Tibial nerve (tissue), 4 donors: ENCODE measurements at regions not wholly inside any gene's neighbourhood (a gene's known extent, or its start where the extent isn't known, plus 50 kb on each side); places are given as distances from the start of the nearest gene placed in this dataset.

ENCODE experiments used
- DNase-seq, 2 donors: peaks; one replicate each; pipeline ENCODE4 v3.0.0-alpha.2; 2019; ENCODE audit warnings: low spot score in 2 of 2
- H3K27ac ChIP-seq, 4 donors: fragments of 200-600 bp; sonication (generic) in 3 of 4; one replicate each; pipeline ENCODE4 v1.5.1; 2017 to 2019; ENCODE audit warnings: mild to moderate bottlenecking in 1 of 4
- H3K27me3 ChIP-seq, 2 donors: fragments of 200-600 bp; sonication (generic) in 1 of 2; one replicate each; pipeline versions ENCODE4 v1.5.1 to v1.6.0; 2017 to 2019
- H3K36me3 ChIP-seq, 3 donors: fragments of 200-600 bp; sonication (generic); one replicate each; pipeline ENCODE4 v1.5.1; 2018 to 2019
- H3K4me1 ChIP-seq, 4 donors: fragments of 200-600 bp; sonication (generic) in 3 of 4; one replicate each; pipeline ENCODE4 v1.5.1; 2017 to 2019
- H3K4me3 ChIP-seq, 4 donors: fragments of 200-600 bp; sonication (generic) in 3 of 4; one replicate each; pipeline ENCODE4 v1.5.1; 2017 to 2019; ENCODE audit warnings: mild to moderate bottlenecking in 1 of 4, moderate library complexity in 1 of 4
- H3K9me3 ChIP-seq, 4 donors: fragments of 200-600 bp; sonication (generic) in 3 of 4; one replicate each; pipeline ENCODE4 v1.5.1; 2017 to 2019
- CTCF ChIP-seq, 5 experiments: fragments of 200-600 bp in 3 of 5; fragments of 450-650 bp in 2 of 5; sonication (generic) in 3 of 5; IDR thresholded peaks; one replicate each; pipeline ENCODE4 v1.5.1; 2016 to 2019; ENCODE audit warnings: antibody characterized with exemption in 5 of 5, mild to moderate bottlenecking in 3 of 5, moderate library complexity in 2 of 5
- EP300 ChIP-seq, 2 donors: sonication (generic); formaldehyde crosslinking; IDR thresholded peaks; one replicate each; pipeline ENCODE4 v1.6.1; 2017; ENCODE audit warnings: antibody characterized with exemption in 2 of 2, mild to moderate bottlenecking in 1 of 2
- POLR2A ChIP-seq, 2 donors: fragments of 450-650 bp; IDR thresholded peaks; one replicate each; pipeline ENCODE4 v1.6.1; 2017; ENCODE audit warnings: antibody characterized with exemption in 2 of 2, mild to moderate bottlenecking in 2 of 2, moderate library complexity in 2 of 2
- WGBS, 2 donors: methylation state at CpG; one replicate each; pipeline ENCODE4 v1.1.5; 2018; 5-methylcytosine and 5-hydroxymethylcytosine counted together

DNA sequence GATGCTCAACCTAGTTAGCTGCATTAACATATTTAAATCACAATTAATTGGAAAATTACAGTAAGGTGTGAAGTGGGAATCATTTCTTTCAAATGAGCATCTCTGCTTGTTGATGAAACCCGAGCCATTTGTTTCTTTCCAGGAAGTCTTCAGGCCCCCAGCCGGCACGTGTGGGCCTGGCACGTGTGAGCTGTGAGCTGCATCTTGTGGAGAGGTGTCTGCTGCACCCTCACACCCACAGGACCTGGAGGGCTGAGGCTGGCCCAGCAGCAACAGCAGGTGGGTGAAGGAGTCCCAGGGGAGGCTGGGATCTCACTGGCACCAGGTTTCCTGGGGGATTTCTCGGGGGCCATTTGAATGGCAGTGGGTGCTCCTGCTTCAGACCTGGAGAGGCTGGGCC, 372.5 kb upstream of the MKI67 start:
- no peak overlapping the region for H3K27ac ChIP-seq
- DNase-seq, result no peak
- 67 to 77% methylated on average over 5 of the region's 5 CpGs for WGBS, 2 donors
- no peaks in the 10 kb centered on the region for H3K36me3 ChIP-seq
- no peak overlapping the region for H3K4me3 ChIP-seq
- H3K9me3 ChIP-seq, result no peaks in the 10 kb centered on the region
- TF ChIP-seq EP300 (IDR thresholded peaks at IDR 0.05) (no peak), CTCF (IDR thresholded peaks at IDR 0.05) (no peak)
- no peaks in the 10 kb centered on the region for H3K4me1 ChIP-seq
- H3K27me3 ChIP-seq, result no peaks in the 10 kb centered on the region

DNA sequence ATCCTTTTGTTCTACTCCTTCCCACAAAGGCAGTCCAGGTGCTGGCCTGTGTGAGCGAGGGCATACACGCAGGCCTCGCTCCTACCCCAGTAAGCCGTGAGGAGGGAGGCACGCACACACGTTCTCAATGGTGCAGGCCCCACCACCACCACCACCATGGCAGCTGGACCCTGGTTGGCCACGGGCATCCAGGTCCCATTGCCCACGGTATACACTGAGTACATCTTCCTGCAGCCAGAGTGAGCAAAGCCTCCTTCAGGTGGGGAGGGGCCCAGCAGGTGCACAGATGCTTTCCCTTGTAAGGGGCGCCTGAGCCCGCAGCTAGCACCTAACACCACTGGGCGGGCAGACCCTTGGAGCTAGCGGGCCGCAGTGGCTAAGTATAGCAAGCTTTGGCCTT, 373.3 kb upstream of the MKI67 start:
- TF ChIP-seq POLR2A (IDR thresholded peaks at IDR 0.05), result no peak
- TF ChIP-seq CTCF (IDR thresholded peaks at IDR 0.05), result no peak
- TF ChIP-seq EP300 (IDR thresholded peaks at IDR 0.05), result no peak
- Histone ChIP-seq H3K27me3 (no peaks in the 10 kb centered on the region), H3K4me3 (no peak overlapping the region), H3K9me3 (no peaks in the 10 kb centered on the region), H3K4me1 (no peaks in the 10 kb centered on the region), H3K36me3 (no peaks in the 10 kb centered on the region), H3K27ac (no peak overlapping the region)
- WGBS, 2 donors, result 97 to 98% methylated on average over 11 to 12 of the region's 13 CpGs
- no peak for DNase-seq

- Histone ChIP-seq H3K9me3 (no peaks in the 10 kb centered on the region), H3K36me3 (no peaks in the 10 kb centered on the region), H3K4me1 (no peaks in the 10 kb centered on the region), H3K4me3 (no peak overlapping the region), H3K27me3 (no peaks in the 10 kb centered on the region), H3K27ac (no peak overlapping the region)
- no peak for DNase-seq
- no peak for TF ChIP-seq EP300 (IDR thresholded peaks at IDR 0.05)
- no peak for TF ChIP-seq CTCF (IDR thresholded peaks at IDR 0.05)
- TF ChIP-seq POLR2A (IDR thresholded peaks at IDR 0.05), result no peak
- 79 to 82% methylated on average over 12 of the region's 12 CpGs for WGBS, 2 donors
Observed at GRCh38 chr10:128499956-128500355, 373.7 kb upstream of the MKI67 start.

DNA sequence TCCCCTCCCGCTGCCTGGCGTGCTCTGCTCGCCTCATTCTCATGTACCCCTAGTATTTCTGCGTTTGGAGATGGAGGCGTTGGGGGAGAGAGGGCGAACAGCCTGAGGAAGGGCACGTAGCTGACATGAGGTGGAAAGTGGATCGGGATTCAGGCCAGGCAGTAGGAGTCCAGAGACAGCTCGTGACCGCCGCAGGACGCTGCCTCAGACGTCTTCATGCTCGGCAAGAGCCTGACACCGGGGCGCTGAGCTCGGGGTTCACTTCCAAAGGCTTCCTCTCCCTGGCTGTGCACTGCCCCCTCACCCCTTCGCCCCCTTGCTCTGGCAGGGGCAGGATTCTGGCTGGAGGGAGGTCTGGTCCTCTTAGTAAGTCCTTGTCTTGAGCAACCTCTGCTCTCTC, 374.4 kb upstream of the MKI67 start:
- H3K36me3 ChIP-seq, result no peaks in the 10 kb centered on the region
- no peaks in the 10 kb centered on the region for H3K4me1 ChIP-seq
- no peak for TF ChIP-seq EP300 (IDR thresholded peaks at IDR 0.05)
- TF ChIP-seq POLR2A (IDR thresholded peaks at IDR 0.05), result no peak
- no peak for TF ChIP-seq CTCF (IDR thresholded peaks at IDR 0.05)
- no peak overlapping the region for H3K4me3 ChIP-seq
- H3K27me3 ChIP-seq, result no peaks in the 10 kb centered on the region
- H3K9me3 ChIP-seq, result no peaks in the 10 kb centered on the region
- H3K27ac ChIP-seq, result no peak overlapping the region
- WGBS, 2 donors, result 83 to 91% methylated on average over 18 of the region's 18 CpGs
- DNase-seq, result no peak

DNA sequence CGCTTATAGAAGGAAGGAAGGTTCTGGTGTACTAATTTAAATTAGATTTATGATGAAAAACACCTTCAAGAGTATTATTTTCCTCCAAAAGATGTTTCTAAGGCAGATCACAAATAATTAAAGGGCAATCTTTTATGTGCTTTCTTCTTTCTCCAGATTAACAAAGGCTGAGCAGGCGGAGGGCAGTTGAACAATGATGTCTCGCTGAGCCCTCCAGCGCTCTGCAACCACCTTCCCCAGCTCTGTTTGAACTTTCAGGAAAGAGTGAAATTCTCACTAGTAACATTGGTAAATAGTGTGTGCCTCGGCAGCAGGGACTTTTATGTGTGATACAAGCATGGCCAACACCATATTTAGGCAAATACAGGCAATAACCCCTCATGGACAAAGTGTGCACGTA, 379.1 kb upstream of the MKI67 start:
- no peaks in the 10 kb centered on the region for H3K9me3 ChIP-seq
- no peaks in the 10 kb centered on the region for H3K36me3 ChIP-seq
- H3K4me3 ChIP-seq, result no peak overlapping the region
- no peaks in the 10 kb centered on the region for H3K4me1 ChIP-seq
- whole genome bisulfite sequencing, 2 donors, result 74 to 81% methylated on average over 6 of the region's 6 CpGs
- H3K27me3 ChIP-seq, result no peaks in the 10 kb centered on the region
- H3K27ac ChIP-seq, result no peak overlapping the region
- TF ChIP-seq POLR2A (IDR thresholded peaks at IDR 0.05) (no peak), CTCF (IDR thresholded peaks at IDR 0.05) (no peak), EP300 (IDR thresholded peaks at IDR 0.05) (no peak)
- DNase-seq, result no peak
